Panc1 (cell line): ENCODE measurements at regions not wholly inside any gene's neighbourhood (a gene's known extent, or its start where the extent isn't known, plus 50 kb on each side); places are given as distances from the start of the nearest gene placed in this dataset.
"Not testable (repeated sequence)": the region's sequence is repeated elsewhere in the genome, so short reads cannot be mapped to it uniquely, and the experiment has no call there.

Source experiments
- ATAC-seq: fragments of 200-7000 bp; cut with Tn5 transposase; 2 replicates; pipeline ENCODE4 v1.9.1; 2020; ENCODE audit warnings: mild to moderate bottlenecking, moderate library complexity
- BruUV-seq: library from RNA; stranded (reverse); fragments of 400-500 nt; replicated peaks from 2 replicates; lab custom pipeline; 2021; lab: Mats Ljungman, UMichigan
- CTCF ChIA-PET: fragments of 300-600 bp; sonication (Branson Sonifier 250); formaldehyde crosslinking; loops from one replicate; lab custom pipeline; 2022; ENCODE audit warnings: antibody characterized with exemption; lab: Charles Lee
- POLR2A ChIA-PET: fragments of 300-600 bp; sonication (Branson Sonifier 250); formaldehyde crosslinking; loops from one replicate; lab custom pipeline; 2022; ENCODE audit warnings: antibody characterized with exemption; lab: Charles Lee
- DNase-seq: peaks from one replicate; pipeline ENCODE4 v3.0.0-alpha.2; 2010; ENCODE audit warnings: low read depth, low spot score
- H3K27ac ChIP-seq: 2 replicates; pipeline ENCODE4 v1.5.1; 2011; ENCODE audit warnings: mild to moderate bottlenecking, low read length, inconsistent platforms
- H3K27me3 ChIP-seq: fragments of 200-500 bp; sonication (Bioruptor generic); 2 replicates; pipeline ENCODE4 v1.6.0; 2014; ENCODE audit warnings: low read length, inconsistent platforms; ENCODE audit not compliant: control insufficient read depth, insufficient read depth
- H3K36me3 ChIP-seq: fragments of 200-500 bp; sonication (Bioruptor generic); 2 replicates; pipeline ENCODE4 v1.5.1; 2014; ENCODE audit warnings: inconsistent platforms, mild to moderate bottlenecking, low read length, moderate library complexity; ENCODE audit not compliant: control insufficient read depth, insufficient read depth
- H3K4me1 ChIP-seq: 2 replicates; pipeline ENCODE4 v1.5.1; 2011; ENCODE audit warnings: inconsistent platforms, mild to moderate bottlenecking, low read length, moderate library complexity; ENCODE audit not compliant: control insufficient read depth, insufficient read depth
- H3K4me3 ChIP-seq, 2 experiments: 2 replicates each; pipeline ENCODE4 v1.5.1; 2011 to 2012; ENCODE audit warnings: low read depth in 2 of 2, low read length in 2 of 2, mild to moderate bottlenecking in 2 of 2, inconsistent platforms in 1 of 2, moderate library complexity in 1 of 2
- H3K9me3 ChIP-seq: fragments of 200-500 bp; sonication (Bioruptor generic); 2 replicates; pipeline ENCODE4 v1.5.1; 2014; ENCODE audit warnings: low read depth, mild to moderate bottlenecking, inconsistent platforms, low read length, moderate library complexity; ENCODE audit not compliant: control insufficient read depth, insufficient read depth
- POLR2AphosphoS5 ChIP-seq: IDR thresholded peaks from 2 replicates; pipeline ENCODE4 v1.6.1; 2012; ENCODE audit warnings: mild to moderate bottlenecking, low read depth, low read length, moderate library complexity
- SIN3A ChIP-seq: IDR thresholded peaks from 2 replicates; pipeline ENCODE4 v1.6.1; 2012; ENCODE audit warnings: low read depth, mild to moderate bottlenecking, low read length, moderate library complexity, borderline replicate concordance; ENCODE audit not compliant: insufficient read depth
- TCF7L2 ChIP-seq: IDR thresholded peaks from 2 replicates; pipeline ENCODE4 v1.6.1; 2011; ENCODE audit warnings: mild to moderate bottlenecking, low read depth, low read length, inconsistent platforms
- in situ Hi-C: cut with HindIII; loops from 2 replicates; pipeline ENCODE4 v1.10.0; 2016; ENCODE audit warnings: low sequenced_read_pairs, low pct_unique_long_range_greater_than_20kb
- intact Hi-C: fragments of 100-400 bp; cut with micrococcal nuclease; formaldehyde crosslinking; loops from one replicate; pipeline ENCODE4 v1.10.0; 2022; ENCODE audit not compliant: unreplicated experiment
- TF ChIP-seq, protein P1 (sequence below): fragments of 450-650 bp; IDR thresholded peaks from 2 replicates; pipeline ENCODE4 v1.5.1; 2017; ENCODE audit warnings: mild to moderate bottlenecking
- TF ChIP-seq, protein P2 (sequence below), 2 experiments: IDR thresholded peaks; 2 replicates each; pipeline ENCODE4 v1.6.1; 2011 to 2012; ENCODE audit warnings: low read depth in 2 of 2, control low read depth in 1 of 2, low read length in 1 of 2, mild to moderate bottlenecking in 1 of 2, moderate library complexity in 1 of 2; ENCODE audit not compliant: insufficient read depth in 1 of 2

DNA sequence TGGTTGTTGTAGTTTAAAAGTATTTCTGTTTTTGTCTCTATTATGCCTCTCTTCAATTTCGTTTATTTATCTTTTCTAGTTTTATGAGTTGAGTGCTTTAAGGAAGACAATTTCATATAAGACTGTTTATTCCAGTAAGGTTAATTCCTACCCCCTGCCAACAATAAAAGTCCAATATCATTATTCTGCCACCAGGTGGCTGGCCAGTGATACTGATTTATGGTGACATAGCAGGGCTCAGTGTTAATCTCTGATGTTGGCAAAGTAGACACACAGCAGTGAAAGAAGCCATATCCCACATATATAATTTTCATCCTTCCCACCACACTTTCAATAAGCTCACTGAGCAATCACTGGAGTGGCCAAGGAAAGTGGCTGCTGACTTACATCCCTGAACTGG lies 69.0 kb upstream of the BMP4 start:
- BruUV-seq, result no TSS peak
- Histone ChIP-seq H3K27me3 (no peaks in the 10 kb centered on the region), H3K27ac (no peak overlapping the region), H3K4me3 (no peak overlapping the region), H3K9me3 (no peaks in the 10 kb centered on the region), H3K36me3 (no peaks in the 10 kb centered on the region), H3K4me1 (no peaks in the 10 kb centered on the region)
- CTCF ChIA-PET, result no interaction called here
- TF ChIP-seq POLR2AphosphoS5 (no peak), TCF7L2 (no peak)
- TF ChIP-seq, protein P1, sequence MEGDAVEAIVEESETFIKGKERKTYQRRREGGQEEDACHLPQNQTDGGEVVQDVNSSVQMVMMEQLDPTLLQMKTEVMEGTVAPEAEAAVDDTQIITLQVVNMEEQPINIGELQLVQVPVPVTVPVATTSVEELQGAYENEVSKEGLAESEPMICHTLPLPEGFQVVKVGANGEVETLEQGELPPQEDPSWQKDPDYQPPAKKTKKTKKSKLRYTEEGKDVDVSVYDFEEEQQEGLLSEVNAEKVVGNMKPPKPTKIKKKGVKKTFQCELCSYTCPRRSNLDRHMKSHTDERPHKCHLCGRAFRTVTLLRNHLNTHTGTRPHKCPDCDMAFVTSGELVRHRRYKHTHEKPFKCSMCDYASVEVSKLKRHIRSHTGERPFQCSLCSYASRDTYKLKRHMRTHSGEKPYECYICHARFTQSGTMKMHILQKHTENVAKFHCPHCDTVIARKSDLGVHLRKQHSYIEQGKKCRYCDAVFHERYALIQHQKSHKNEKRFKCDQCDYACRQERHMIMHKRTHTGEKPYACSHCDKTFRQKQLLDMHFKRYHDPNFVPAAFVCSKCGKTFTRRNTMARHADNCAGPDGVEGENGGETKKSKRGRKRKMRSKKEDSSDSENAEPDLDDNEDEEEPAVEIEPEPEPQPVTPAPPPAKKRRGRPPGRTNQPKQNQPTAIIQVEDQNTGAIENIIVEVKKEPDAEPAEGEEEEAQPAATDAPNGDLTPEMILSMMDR, result peak; percentile 19; the same call in 1 of the 2 replicates
- DNase-seq, result no peak
- POLR2A ChIA-PET, result no interaction called here
- in situ Hi-C loops, result no loop called here
- no peak for ATAC-seq
- intact Hi-C loops, result no loop called here

DNA sequence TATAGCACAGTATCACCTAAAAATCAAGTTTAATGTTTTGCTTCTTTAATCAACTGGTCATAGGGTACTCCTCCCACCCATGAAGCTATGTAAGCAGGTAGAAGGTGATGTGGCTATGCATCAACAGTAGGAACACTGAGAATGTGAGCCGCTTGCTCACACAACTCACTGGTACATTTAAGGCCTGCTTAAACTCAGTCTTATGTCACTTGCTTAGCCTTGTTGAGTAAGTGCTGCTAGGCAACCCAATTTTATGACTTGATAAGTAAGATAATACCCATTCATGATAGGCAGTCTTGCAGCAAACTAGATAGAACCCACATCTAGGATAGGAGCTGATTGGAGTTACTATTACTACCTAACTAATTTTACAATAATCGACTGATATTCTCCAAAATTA lies 70.0 kb upstream of the BMP4 start:
- H3K4me1 ChIP-seq, result no peaks in the 10 kb centered on the region
- no peaks in the 10 kb centered on the region for H3K36me3 ChIP-seq
- CTCF ChIA-PET, result no interaction called here
- DNase-seq (no peak), ATAC-seq (no peak)
- no peaks in the 10 kb centered on the region for H3K9me3 ChIP-seq
- BruUV-seq, result no TSS peak
- POLR2A ChIA-PET, result no interaction called here
- TF ChIP-seq POLR2AphosphoS5, result no peak
- TF ChIP-seq, protein P2, sequence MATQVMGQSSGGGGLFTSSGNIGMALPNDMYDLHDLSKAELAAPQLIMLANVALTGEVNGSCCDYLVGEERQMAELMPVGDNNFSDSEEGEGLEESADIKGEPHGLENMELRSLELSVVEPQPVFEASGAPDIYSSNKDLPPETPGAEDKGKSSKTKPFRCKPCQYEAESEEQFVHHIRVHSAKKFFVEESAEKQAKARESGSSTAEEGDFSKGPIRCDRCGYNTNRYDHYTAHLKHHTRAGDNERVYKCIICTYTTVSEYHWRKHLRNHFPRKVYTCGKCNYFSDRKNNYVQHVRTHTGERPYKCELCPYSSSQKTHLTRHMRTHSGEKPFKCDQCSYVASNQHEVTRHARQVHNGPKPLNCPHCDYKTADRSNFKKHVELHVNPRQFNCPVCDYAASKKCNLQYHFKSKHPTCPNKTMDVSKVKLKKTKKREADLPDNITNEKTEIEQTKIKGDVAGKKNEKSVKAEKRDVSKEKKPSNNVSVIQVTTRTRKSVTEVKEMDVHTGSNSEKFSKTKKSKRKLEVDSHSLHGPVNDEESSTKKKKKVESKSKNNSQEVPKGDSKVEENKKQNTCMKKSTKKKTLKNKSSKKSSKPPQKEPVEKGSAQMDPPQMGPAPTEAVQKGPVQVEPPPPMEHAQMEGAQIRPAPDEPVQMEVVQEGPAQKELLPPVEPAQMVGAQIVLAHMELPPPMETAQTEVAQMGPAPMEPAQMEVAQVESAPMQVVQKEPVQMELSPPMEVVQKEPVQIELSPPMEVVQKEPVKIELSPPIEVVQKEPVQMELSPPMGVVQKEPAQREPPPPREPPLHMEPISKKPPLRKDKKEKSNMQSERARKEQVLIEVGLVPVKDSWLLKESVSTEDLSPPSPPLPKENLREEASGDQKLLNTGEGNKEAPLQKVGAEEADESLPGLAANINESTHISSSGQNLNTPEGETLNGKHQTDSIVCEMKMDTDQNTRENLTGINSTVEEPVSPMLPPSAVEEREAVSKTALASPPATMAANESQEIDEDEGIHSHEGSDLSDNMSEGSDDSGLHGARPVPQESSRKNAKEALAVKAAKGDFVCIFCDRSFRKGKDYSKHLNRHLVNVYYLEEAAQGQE (IDR thresholded peaks at IDR 0.05; ENCODE audit: insufficient read depth in 1 of 2, low read depth in 2 of 2, low read length in 1 of 2), result no peak
- TF ChIP-seq, protein P1, result no peak
- TF ChIP-seq SIN3A, result no peak
- no peak for TF ChIP-seq TCF7L2
- intact Hi-C loops (no loop called here), in situ Hi-C loops (no loop called here)
- no peak overlapping the region for H3K4me3 ChIP-seq
- H3K27me3 ChIP-seq, result no peaks in the 10 kb centered on the region
- no peak overlapping the region for H3K27ac ChIP-seq

DNA sequence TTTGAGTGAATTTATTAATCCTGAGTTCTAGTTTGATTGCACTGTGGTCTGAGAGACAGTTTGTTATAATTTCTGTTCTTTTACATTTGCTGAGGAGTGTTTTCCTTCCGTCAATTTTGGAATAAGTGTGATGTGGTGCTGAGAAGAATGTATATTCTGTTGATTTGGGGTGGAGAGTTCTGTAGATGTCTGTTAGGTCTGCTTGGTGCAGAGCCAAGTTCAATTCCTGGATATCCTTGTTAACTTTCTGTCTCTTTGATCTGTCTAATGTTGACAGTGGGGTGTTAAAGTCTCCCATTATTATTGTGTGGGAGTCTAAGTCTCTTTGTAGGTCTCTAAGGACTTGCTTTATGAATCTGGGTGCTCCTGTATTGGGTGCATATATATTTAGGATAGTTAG lies 74.4 kb upstream of the BMP4 start:
- H3K27ac ChIP-seq, H3K36me3 ChIP-seq, POLR2A ChIA-PET, BruUV-seq, ATAC-seq, H3K4me3 ChIP-seq, intact Hi-C loops, DNase-seq, H3K27me3 ChIP-seq, H3K9me3 ChIP-seq, H3K4me1 ChIP-seq, CTCF ChIA-PET, in situ Hi-C loops: not testable (repeated sequence)

DNA sequence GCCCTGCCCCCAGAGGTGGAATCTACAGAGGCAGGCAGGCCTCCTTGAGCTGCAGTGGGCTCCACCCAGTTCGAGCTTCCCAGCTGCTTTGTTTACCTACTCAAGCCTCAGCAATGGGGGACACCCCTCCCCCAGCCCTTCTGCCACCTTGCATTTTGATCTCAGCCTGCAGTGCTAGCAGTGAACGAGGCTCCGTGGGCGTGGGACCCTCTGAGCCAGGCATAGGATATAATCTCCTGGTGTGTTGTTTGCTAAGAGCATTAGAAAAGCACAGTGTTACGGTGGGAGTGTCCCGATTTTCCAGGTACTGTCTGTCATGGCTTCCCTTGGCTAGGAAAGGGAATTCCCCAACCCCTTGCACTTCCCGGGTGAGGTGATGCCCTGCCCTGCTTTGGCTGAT lies 76.7 kb upstream of the BMP4 start:
- H3K27ac ChIP-seq, BruUV-seq, DNase-seq, H3K27me3 ChIP-seq, intact Hi-C loops, POLR2A ChIA-PET, H3K9me3 ChIP-seq, in situ Hi-C loops, ATAC-seq, H3K4me1 ChIP-seq, CTCF ChIA-PET, H3K4me3 ChIP-seq, H3K36me3 ChIP-seq: not testable (repeated sequence)
